ENCODE measurements at regions not wholly inside any gene's neighbourhood (a gene's known extent, or its start where the extent isn't known, plus 50 kb on each side); places are given as distances from the start of the nearest gene placed in this dataset.
A peak's percentile ranks its signal among the peaks of the same experiment; 100 is the strongest.

DNA sequence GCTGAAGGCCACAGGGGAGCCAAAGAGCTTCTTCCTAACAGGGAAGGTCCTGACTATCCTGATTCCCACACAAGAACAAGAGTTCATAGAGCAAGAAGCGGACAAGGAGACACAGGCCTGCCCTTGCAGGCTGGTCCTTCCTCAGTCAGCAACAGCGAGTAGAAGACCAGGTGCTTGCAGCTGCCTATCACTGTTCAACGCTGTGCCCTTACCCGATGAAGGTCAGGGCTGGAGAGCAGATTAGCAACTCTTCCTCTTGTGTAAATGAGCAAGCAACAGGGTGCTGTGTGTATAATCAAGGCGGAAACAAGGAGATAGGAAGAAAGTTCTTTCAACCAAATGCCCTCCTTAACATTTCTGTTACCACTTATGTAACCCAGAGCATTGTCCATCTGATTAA, 115.3 kb upstream of the SPACA1 start:
- Histone ChIP-seq H3K27ac (no peak overlapping the region), H3K9me3 (no peaks in the 10 kb centered on the region), H3K36me3 (no peaks in the 10 kb centered on the region), H3K27me3 (no peaks in the 10 kb centered on the region), H3K4me3 (replicated peaks in 1 of 3) (no peak overlapping the region), H3K4me1 (no peaks in the 10 kb centered on the region)
- WGBS, 2 donors, result 59 to 76% methylated on average over 5 of the region's 5 CpGs
- intact Hi-C loops (cut with DNase I), result loop anchor here (10.0 kb wide), 1 partner anchor 942 kb away; no protein-coding TSS in a partner anchor
- no peak for TF ChIP-seq POLR2A (IDR thresholded peaks at IDR 0.05)
- TF ChIP-seq, protein P1, sequence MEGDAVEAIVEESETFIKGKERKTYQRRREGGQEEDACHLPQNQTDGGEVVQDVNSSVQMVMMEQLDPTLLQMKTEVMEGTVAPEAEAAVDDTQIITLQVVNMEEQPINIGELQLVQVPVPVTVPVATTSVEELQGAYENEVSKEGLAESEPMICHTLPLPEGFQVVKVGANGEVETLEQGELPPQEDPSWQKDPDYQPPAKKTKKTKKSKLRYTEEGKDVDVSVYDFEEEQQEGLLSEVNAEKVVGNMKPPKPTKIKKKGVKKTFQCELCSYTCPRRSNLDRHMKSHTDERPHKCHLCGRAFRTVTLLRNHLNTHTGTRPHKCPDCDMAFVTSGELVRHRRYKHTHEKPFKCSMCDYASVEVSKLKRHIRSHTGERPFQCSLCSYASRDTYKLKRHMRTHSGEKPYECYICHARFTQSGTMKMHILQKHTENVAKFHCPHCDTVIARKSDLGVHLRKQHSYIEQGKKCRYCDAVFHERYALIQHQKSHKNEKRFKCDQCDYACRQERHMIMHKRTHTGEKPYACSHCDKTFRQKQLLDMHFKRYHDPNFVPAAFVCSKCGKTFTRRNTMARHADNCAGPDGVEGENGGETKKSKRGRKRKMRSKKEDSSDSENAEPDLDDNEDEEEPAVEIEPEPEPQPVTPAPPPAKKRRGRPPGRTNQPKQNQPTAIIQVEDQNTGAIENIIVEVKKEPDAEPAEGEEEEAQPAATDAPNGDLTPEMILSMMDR (IDR thresholded peaks at IDR 0.05), result no peak
- DNase-seq, result no peak

GRCh38 chr6:87929843-87930288, 117.8 kb upstream of the SPACA1 start:
- intact Hi-C loops (cut with DNase I), result loop anchor here (10.0 kb wide), 1 partner anchor 945 kb away; no protein-coding TSS in a partner anchor
- H3K9me3 ChIP-seq, result no peaks in the 10 kb centered on the region
- H3K36me3 ChIP-seq, result no peaks in the 10 kb centered on the region
- WGBS, 2 donors, result 7 to 15% methylated on average over 6 of the region's 6 CpGs
- H3K27me3 ChIP-seq, result no peaks in the 10 kb centered on the region
- no peak overlapping the region for H3K4me3 ChIP-seq (replicated peaks in 1 of 3)
- TF ChIP-seq POLR2A (IDR thresholded peaks at IDR 0.05), result no peak
- TF ChIP-seq, protein P1 (IDR thresholded peaks at IDR 0.05), result peak in 5 of 6 experiments; percentile 53 to 88 (median 82)
- H3K27ac ChIP-seq, result no peak overlapping the region
- no peaks in the 10 kb centered on the region for H3K4me1 ChIP-seq
- DNase-seq, result peak; percentile 73 to 81

- Histone ChIP-seq H3K4me3 (replicated peaks in 1 of 3) (no peak overlapping the region), H3K27ac (no peak overlapping the region), H3K27me3 (no peaks in the 10 kb centered on the region), H3K36me3 (no peaks in the 10 kb centered on the region), H3K4me1 (no peaks in the 10 kb centered on the region), H3K9me3 (no peaks in the 10 kb centered on the region)
- 95% methylated on average over 2 of the region's 2 CpGs for WGBS, 2 donors
- intact Hi-C loops (cut with DNase I), result no loop called here
- no peak for DNase-seq
- TF ChIP-seq, protein P1 (IDR thresholded peaks at IDR 0.05), result no peak
- TF ChIP-seq POLR2A (IDR thresholded peaks at IDR 0.05), result no peak
Observed at GRCh38 chr6:87926687-87927086, 121.0 kb upstream of the SPACA1 start.

GRCh38 chr6:87926072-87926471, 121.6 kb upstream of the SPACA1 start:
- no peak for DNase-seq
- Histone ChIP-seq H3K36me3 (no peaks in the 10 kb centered on the region), H3K4me1 (no peaks in the 10 kb centered on the region), H3K4me3 (replicated peaks in 1 of 3) (no peak overlapping the region), H3K27ac (no peak overlapping the region), H3K9me3 (no peaks in the 10 kb centered on the region), H3K27me3 (no peaks in the 10 kb centered on the region)
- intact Hi-C loops (cut with DNase I), result no loop called here
- 92 to 93% methylated on average over 6 of the region's 6 CpGs for WGBS, 2 donors
- TF ChIP-seq POLR2A (IDR thresholded peaks at IDR 0.05), result no peak
- TF ChIP-seq, protein P1 (IDR thresholded peaks at IDR 0.05), result no peak

DNA sequence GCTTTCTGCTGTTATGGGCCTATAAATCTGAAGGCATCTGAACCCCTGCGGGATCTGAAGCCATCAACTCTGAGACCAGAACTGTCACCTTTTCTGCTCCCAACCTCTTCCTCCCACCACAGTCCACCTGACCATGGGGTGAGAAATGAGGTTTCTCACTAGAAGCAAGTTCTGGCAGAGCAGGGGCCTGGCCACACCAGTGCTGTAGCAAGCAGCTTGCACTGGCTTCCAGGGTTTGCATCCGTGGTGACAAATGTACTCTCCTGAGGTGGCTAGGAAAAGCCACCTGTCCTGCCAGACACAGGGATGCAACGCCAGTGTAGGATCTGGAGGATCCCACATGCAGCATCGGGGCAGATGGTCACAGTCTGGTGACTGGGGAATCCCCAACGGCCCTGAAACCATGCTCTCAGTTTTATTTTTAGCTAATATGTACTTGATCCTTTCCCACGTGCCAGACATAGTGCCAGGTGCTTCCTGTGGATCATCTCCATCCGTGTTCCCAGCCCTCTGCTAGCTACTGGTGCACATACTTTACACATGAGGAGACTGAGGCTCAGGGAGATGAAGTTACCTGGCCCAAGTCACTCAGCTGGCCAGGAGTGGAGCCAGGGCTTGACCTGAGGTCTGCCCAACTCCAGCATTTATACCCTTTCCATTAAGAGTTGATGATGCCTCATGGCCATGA, 122.1 kb upstream of the SPACA1 start:
- Histone ChIP-seq H3K36me3 (no peaks in the 10 kb centered on the region), H3K4me3 (replicated peaks in 1 of 3) (no peak overlapping the region), H3K4me1 (no peaks in the 10 kb centered on the region), H3K27me3 (no peaks in the 10 kb centered on the region), H3K9me3 (no peaks in the 10 kb centered on the region), H3K27ac (no peak overlapping the region)
- intact Hi-C loops (cut with DNase I), result no loop called here
- DNase-seq, result no peak
- 60 to 68% methylated on average over 4 to 7 of the region's 7 CpGs for WGBS, 2 donors
- TF ChIP-seq, protein P1 (IDR thresholded peaks at IDR 0.05), result no peak
- TF ChIP-seq POLR2A (IDR thresholded peaks at IDR 0.05), result no peak

Data from thyroid gland (tissue), 4 donors.